GM19455 (cell line): ENCODE measurements at regions not wholly inside any gene's neighbourhood (a gene's known extent, or its start where the extent isn't known, plus 50 kb on each side); places are given as distances from the start of the nearest gene placed in this dataset.
"Not testable (repeated sequence)": the region's sequence is repeated elsewhere in the genome, so short reads cannot be mapped to it uniquely, and the experiment has no call there.

Experiments
- ATAC-seq: cut with Tn5 transposase; IDR thresholded peaks from one replicate; pipeline ENCODE4 v1.9.1; 2021; ENCODE audit not compliant: unreplicated experiment

GRCh38 chr3:174442302-174442682, 416.8 kb upstream of the NAALADL2 start:
- no peak for ATAC-seq

- ATAC-seq = no peak
These were observed 414.7 kb upstream of the NAALADL2 start for GRCh38 chr3:174444391-174444790.

- no peak for ATAC-seq
These were observed 401.4 kb upstream of the NAALADL2 start for GRCh38 chr3:174457758-174458157.

- ATAC-seq = no peak
These were observed 398.3 kb upstream of the NAALADL2 start for GRCh38 chr3:174460831-174461230.

- no peak for ATAC-seq
These were observed 396.2 kb upstream of the NAALADL2 start for GRCh38 chr3:174462916-174463315.

GRCh38 chr3:174465177-174465576, 394.0 kb upstream of the NAALADL2 start:
- ATAC-seq = no peak

GRCh38 chr3:174466471-174467054, 392.6 kb upstream of the NAALADL2 start:
- ATAC-seq = no peak

GRCh38 chr3:174477491-174477890, 381.6 kb upstream of the NAALADL2 start:
- no peak for ATAC-seq

GRCh38 chr3:174480767-174481166, 378.4 kb upstream of the NAALADL2 start:
- ATAC-seq = no peak

GRCh38 chr3:174482541-174482940, 376.6 kb upstream of the NAALADL2 start:
- no peak for ATAC-seq

- no peak for ATAC-seq
These were observed 375.9 kb upstream of the NAALADL2 start for GRCh38 chr3:174483254-174483653.

GRCh38 chr3:174483856-174484255, 375.3 kb upstream of the NAALADL2 start:
- not testable (repeated sequence) for ATAC-seq

GRCh38 chr3:174488527-174488926, 370.6 kb upstream of the NAALADL2 start:
- ATAC-seq = no peak

GRCh38 chr3:174495311-174495710, 363.8 kb upstream of the NAALADL2 start:
- ATAC-seq = no peak

GRCh38 chr3:174495928-174496327, 363.2 kb upstream of the NAALADL2 start:
- ATAC-seq = no peak

GRCh38 chr3:174498638-174499037, 360.5 kb upstream of the NAALADL2 start:
- ATAC-seq = no peak

- no peak for ATAC-seq
These were observed 353.9 kb upstream of the NAALADL2 start for GRCh38 chr3:174505266-174505665.

GRCh38 chr3:174524203-174524602, 334.9 kb upstream of the NAALADL2 start:
- ATAC-seq = no peak

- ATAC-seq = no peak
These were observed 329.8 kb upstream of the NAALADL2 start for GRCh38 chr3:174529298-174529697.

GRCh38 chr3:174531262-174531982, 327.7 kb upstream of the NAALADL2 start:
- ATAC-seq = no peak

- ATAC-seq = no peak
These were observed 326.9 kb upstream of the NAALADL2 start for GRCh38 chr3:174532216-174532615.

GRCh38 chr3:174532776-174533175, 326.4 kb upstream of the NAALADL2 start:
- ATAC-seq = no peak

- ATAC-seq = no peak
These were observed 325.8 kb upstream of the NAALADL2 start for GRCh38 chr3:174533286-174533685.
